ENCODE measurements at regions not wholly inside any gene's neighbourhood (a gene's known extent, or its start where the extent isn't known, plus 50 kb on each side); places are given as distances from the start of the nearest gene placed in this dataset.

- Histone ChIP-seq H3K27ac (ENCODE audit: insufficient read depth in 1 of 2, low read depth in 1 of 2, low read length in 2 of 2, poor library complexity in 1 of 2, severe bottlenecking in 2 of 2) (no peak overlapping the region), H3K4me3 (ENCODE audit: control insufficient read depth in 1 of 7, extremely low read depth in 1 of 7, insufficient read depth in 4 of 7, low read depth in 2 of 7, low read length in 6 of 7) (no peak overlapping the region), H3K36me3 (ENCODE audit: control insufficient read depth in 4 of 4, insufficient read depth in 4 of 4, low read length in 3 of 4) (no peaks in the 10 kb centered on the region), H3K4me1 (ENCODE audit: control extremely low read depth in 1 of 4, control insufficient read depth in 4 of 4, insufficient read depth in 4 of 4, low read length in 3 of 4) (peaks cover 0 to 6% (median 2%) of the 10 kb centered on the region in 4 experiments), H3K27me3 (replicated peaks in 2 of 5; ENCODE audit: control insufficient read depth in 4 of 5, insufficient read depth in 5 of 5, low read length in 4 of 5) (no peaks in the 10 kb centered on the region), H3K9me3 (ENCODE audit: control extremely low read depth in 1 of 5, control insufficient read depth in 4 of 5, insufficient read depth in 2 of 5, low read depth in 1 of 5, low read length in 4 of 5) (peaks cover 0 to 20% (median 8%) of the 10 kb centered on the region in 5 experiments)
- ChIA-PET POLR2A (no interaction called here), CTCF (interaction anchor here (0.7 to 1.9 kb wide), 2 partner anchors 31 to 1099 kb away, joined by 4 read pairs; no protein-coding TSS in a partner anchor)
- 95% methylated on average over 3 of the region's 4 CpGs for WGBS (ENCODE audit: insufficient coverage)
- DNase-seq = no peak
These were observed 266.0 kb downstream of the MYCN start for GRCh38 chr2:16206191-16206944.

- DNase-seq = no peak
- POLR2A ChIA-PET = no interaction called here
- CTCF ChIA-PET = interaction anchor here (1.9 kb wide), 1 partner anchor 31 kb away, joined by 4 read pairs; no protein-coding TSS in a partner anchor
- no peaks in the 10 kb centered on the region for H3K36me3 ChIP-seq (ENCODE audit: control insufficient read depth in 4 of 4, insufficient read depth in 4 of 4, low read length in 3 of 4)
- peaks cover 0 to 6% (median 2%) of the 10 kb centered on the region in 4 experiments for H3K4me1 ChIP-seq (ENCODE audit: control extremely low read depth in 1 of 4, control insufficient read depth in 4 of 4, insufficient read depth in 4 of 4, low read length in 3 of 4)
- peaks cover 0 to 17% (median 8%) of the 10 kb centered on the region in 5 experiments for H3K9me3 ChIP-seq (ENCODE audit: control extremely low read depth in 1 of 5, control insufficient read depth in 4 of 5, insufficient read depth in 2 of 5, low read depth in 1 of 5, low read length in 4 of 5)
- H3K27ac ChIP-seq (ENCODE audit: insufficient read depth in 1 of 2, low read depth in 1 of 2, low read length in 2 of 2, poor library complexity in 1 of 2, severe bottlenecking in 2 of 2) = no peak overlapping the region
- H3K4me3 ChIP-seq (ENCODE audit: control insufficient read depth in 1 of 7, extremely low read depth in 1 of 7, insufficient read depth in 4 of 7, low read depth in 2 of 7, low read length in 6 of 7) = no peak overlapping the region
- 100% methylated on average over 1 of the region's 2 CpGs for WGBS (ENCODE audit: insufficient coverage)
- no peaks in the 10 kb centered on the region for H3K27me3 ChIP-seq (replicated peaks in 2 of 5; ENCODE audit: control insufficient read depth in 4 of 5, insufficient read depth in 5 of 5, low read length in 4 of 5)
These were observed 265.3 kb downstream of the MYCN start for GRCh38 chr2:16205631-16206030.

GRCh38 chr2:16204886-16205620, 264.7 kb downstream of the MYCN start:
- DNase-seq = no peak
- Histone ChIP-seq H3K27me3 (replicated peaks in 2 of 5; ENCODE audit: control insufficient read depth in 4 of 5, insufficient read depth in 5 of 5, low read length in 4 of 5) (no peaks in the 10 kb centered on the region), H3K27ac (ENCODE audit: insufficient read depth in 1 of 2, low read depth in 1 of 2, low read length in 2 of 2, poor library complexity in 1 of 2, severe bottlenecking in 2 of 2) (no peak overlapping the region), H3K4me1 (ENCODE audit: control extremely low read depth in 1 of 4, control insufficient read depth in 4 of 4, insufficient read depth in 4 of 4, low read length in 3 of 4) (peaks cover 0 to 5% (median 2%) of the 10 kb centered on the region in 4 experiments), H3K36me3 (ENCODE audit: control insufficient read depth in 4 of 4, insufficient read depth in 4 of 4, low read length in 3 of 4) (no peaks in the 10 kb centered on the region), H3K9me3 (ENCODE audit: control extremely low read depth in 1 of 5, control insufficient read depth in 4 of 5, insufficient read depth in 2 of 5, low read depth in 1 of 5, low read length in 4 of 5) (peaks cover 0 to 17% (median 8%) of the 10 kb centered on the region in 5 experiments), H3K4me3 (ENCODE audit: control insufficient read depth in 1 of 7, extremely low read depth in 1 of 7, insufficient read depth in 4 of 7, low read depth in 2 of 7, low read length in 6 of 7) (no peak overlapping the region)
- 98% methylated on average over 9 of the region's 12 CpGs for WGBS (ENCODE audit: insufficient coverage)
- POLR2A ChIA-PET = no interaction called here
- CTCF ChIA-PET = interaction anchor here (1.9 kb wide), 1 partner anchor 32 kb away, joined by 4 read pairs; no protein-coding TSS in a partner anchor

- H3K27ac ChIP-seq (ENCODE audit: insufficient read depth in 1 of 2, low read depth in 1 of 2, low read length in 2 of 2, poor library complexity in 1 of 2, severe bottlenecking in 2 of 2) = no peak overlapping the region
- POLR2A ChIA-PET = no interaction called here
These were observed 263.9 kb downstream of the MYCN start for GRCh38 chr2:16204251-16204650.

GRCh38 chr2:16203691-16204090, 263.3 kb downstream of the MYCN start:
- H3K4me3 ChIP-seq (ENCODE audit: control insufficient read depth in 1 of 7, extremely low read depth in 1 of 7, insufficient read depth in 4 of 7, low read depth in 2 of 7, low read length in 6 of 7) = no peak overlapping the region
- CTCF ChIA-PET = no interaction called here
- no peak overlapping the region for H3K27ac ChIP-seq (ENCODE audit: insufficient read depth in 1 of 2, low read depth in 1 of 2, low read length in 2 of 2, poor library complexity in 1 of 2, severe bottlenecking in 2 of 2)
- H3K27me3 ChIP-seq (replicated peaks in 2 of 5; ENCODE audit: control insufficient read depth in 4 of 5, insufficient read depth in 5 of 5, low read length in 4 of 5) = no peaks in the 10 kb centered on the region
- no peaks in the 10 kb centered on the region for H3K36me3 ChIP-seq (ENCODE audit: control insufficient read depth in 4 of 4, insufficient read depth in 4 of 4, low read length in 3 of 4)
- POLR2A ChIA-PET = no interaction called here
- no peak for DNase-seq
- no peaks in the 10 kb centered on the region for H3K4me1 ChIP-seq (ENCODE audit: control extremely low read depth in 1 of 4, control insufficient read depth in 4 of 4, insufficient read depth in 4 of 4, low read length in 3 of 4)
- WGBS (ENCODE audit: insufficient coverage) = 95% methylated on average over 3 of the region's 8 CpGs
- peaks cover 0 to 12% (median 6%) of the 10 kb centered on the region in 5 experiments for H3K9me3 ChIP-seq (ENCODE audit: control extremely low read depth in 1 of 5, control insufficient read depth in 4 of 5, insufficient read depth in 2 of 5, low read depth in 1 of 5, low read length in 4 of 5)

More at GRCh38 chr2:16204251-16204650, 263.9 kb downstream of the MYCN start:
- no peaks in the 10 kb centered on the region for H3K4me1 ChIP-seq (ENCODE audit: control extremely low read depth in 1 of 4, control insufficient read depth in 4 of 4, insufficient read depth in 4 of 4, low read length in 3 of 4)
- no peak for DNase-seq
- no peaks in the 10 kb centered on the region for H3K27me3 ChIP-seq (replicated peaks in 2 of 5; ENCODE audit: control insufficient read depth in 4 of 5, insufficient read depth in 5 of 5, low read length in 4 of 5)
- H3K9me3 ChIP-seq (ENCODE audit: control extremely low read depth in 1 of 5, control insufficient read depth in 4 of 5, insufficient read depth in 2 of 5, low read depth in 1 of 5, low read length in 4 of 5) = peaks cover 0 to 17% (median 8%) of the 10 kb centered on the region in 5 experiments
- H3K36me3 ChIP-seq (ENCODE audit: control insufficient read depth in 4 of 4, insufficient read depth in 4 of 4, low read length in 3 of 4) = no peaks in the 10 kb centered on the region
- CTCF ChIA-PET = interaction anchor here (1.9 kb wide), 1 partner anchor 33 kb away, joined by 4 read pairs; no protein-coding TSS in a partner anchor
- no peak overlapping the region for H3K4me3 ChIP-seq (ENCODE audit: control insufficient read depth in 1 of 7, extremely low read depth in 1 of 7, insufficient read depth in 4 of 7, low read depth in 2 of 7, low read length in 6 of 7)
- WGBS (ENCODE audit: insufficient coverage) = 100% methylated on average over 1 of the region's 1 CpG

- WGBS (ENCODE audit: insufficient coverage) = 100% methylated on average over 2 of the region's 2 CpGs
- POLR2A ChIA-PET = interaction anchor here (0.6 kb wide), 1 partner anchor 404 kb away, joined by 3 read pairs; no protein-coding TSS in a partner anchor
- Histone ChIP-seq H3K27ac (ENCODE audit: insufficient read depth in 1 of 2, low read depth in 1 of 2, low read length in 2 of 2, poor library complexity in 1 of 2, severe bottlenecking in 2 of 2) (no peak overlapping the region), H3K9me3 (ENCODE audit: control extremely low read depth in 1 of 5, control insufficient read depth in 4 of 5, insufficient read depth in 2 of 5, low read depth in 1 of 5, low read length in 4 of 5) (peaks cover 0 to 6% (median 1%) of the 10 kb centered on the region in 5 experiments), H3K4me1 (ENCODE audit: control extremely low read depth in 1 of 4, control insufficient read depth in 4 of 4, insufficient read depth in 4 of 4, low read length in 3 of 4) (no peaks in the 10 kb centered on the region), H3K36me3 (ENCODE audit: control insufficient read depth in 4 of 4, insufficient read depth in 4 of 4, low read length in 3 of 4) (no peaks in the 10 kb centered on the region), H3K27me3 (replicated peaks in 2 of 5; ENCODE audit: control insufficient read depth in 4 of 5, insufficient read depth in 5 of 5, low read length in 4 of 5) (no peaks in the 10 kb centered on the region), H3K4me3 (ENCODE audit: control insufficient read depth in 1 of 7, extremely low read depth in 1 of 7, insufficient read depth in 4 of 7, low read depth in 2 of 7, low read length in 6 of 7) (no peak overlapping the region)
- DNase-seq = no peak
- CTCF ChIA-PET = no interaction called here
These were observed 262.7 kb downstream of the MYCN start for GRCh38 chr2:16203069-16203468.

All from common myeloid progenitor, CD34-positive (primary cell).